ENCODE measurements at regions not wholly inside any gene's neighbourhood (a gene's known extent, or its start where the extent isn't known, plus 50 kb on each side); places are given as distances from the start of the nearest gene placed in this dataset.

- TF ChIP-seq ZNF462 (CRISPR knock-in tag; IDR thresholded peaks at IDR 0.05), result no peak
- no peak for TF ChIP-seq EZH2 (IDR thresholded peaks at IDR 0.05; ENCODE audit: low read depth, unreplicated experiment)
- no peak for TF ChIP-seq ZNF331 (CRISPR knock-in tag; IDR thresholded peaks at IDR 0.05; ENCODE audit: low read depth)
- no peak for TF ChIP-seq JUNB (IDR thresholded peaks at IDR 0.05; ENCODE audit: unreplicated experiment)
- TF ChIP-seq CREB1 (CRISPR knock-in tag; IDR thresholded peaks at IDR 0.05; ENCODE audit: low read depth), result no peak
Measured at GRCh38 chr6:6747371-6747770, 158.9 kb downstream of the LY86 start (continued).

GRCh38 chr6:6748001-6748400, 159.5 kb downstream of the LY86 start:
- Histone ChIP-seq H3K4me1 (ENCODE audit: insufficient read depth) (peaks cover 12% of the 10 kb centered on the region), H4K20me1 (replicated peaks; ENCODE audit: insufficient read depth) (no peaks in the 10 kb centered on the region), H3K36me3 (ENCODE audit: insufficient read depth) (no peaks in the 10 kb centered on the region), H3K27ac (ENCODE audit: low read depth) (no peak overlapping the region), H3K79me2 (replicated peaks; ENCODE audit: insufficient read depth) (no peaks in the 10 kb centered on the region), H3F3A (replicated peaks; ENCODE audit: low read depth) (no peaks in the 10 kb centered on the region), H3K4me3 (no peak overlapping the region), H3K4me2 (no peak overlapping the region), H3K27me3 (ENCODE audit: insufficient read depth) (no peaks in the 10 kb centered on the region), H3K9me2 (ENCODE audit: insufficient read depth) (0 out of 2 replicates have a peak, but pooled peaks cover under 1% of the 10 kb centered on the region), H2AFZ (no peak overlapping the region)
- Mint-ChIP-seq H3K4me1 (peaks cover 32% of the 10 kb centered on the region), H3K27ac (no peak overlapping the region), H3K36me3 (ENCODE audit: low read depth) (no peaks in the 10 kb centered on the region), H3K9me3 (peaks cover 6% of the 10 kb centered on the region), H3K4me3 (no peak overlapping the region), H3K27me3 (ENCODE audit: insufficient read depth, low read depth, poor library complexity) (peaks cover 14% of the 10 kb centered on the region)
- ATAC-seq (no peak), DNase-seq (ENCODE audit: low spot score) (no peak)
- TF ChIP-seq ZNF114 (CRISPR knock-in tag; IDR thresholded peaks at IDR 0.05), result no peak
- TF ChIP-seq CTCF (conservative IDR thresholded peaks at IDR 0.05; ENCODE audit: low read depth in 2 of 2), result no peak
- no peak for TF ChIP-seq EZH2phosphoT487 (IDR thresholded peaks at IDR 0.05; ENCODE audit: unreplicated experiment)
- no peak for TF ChIP-seq POLR2AphosphoS5 (IDR thresholded peaks at IDR 0.05; ENCODE audit: low read depth)
- no peak for TF ChIP-seq NANOG (IDR thresholded peaks at IDR 0.05; ENCODE audit: borderline replicate concordance)
